Astrocyte (in vitro differentiated cells and primary cell): ENCODE measurements at regions not wholly inside any gene's neighbourhood (a gene's known extent, or its start where the extent isn't known, plus 50 kb on each side); places are given as distances from the start of the nearest gene placed in this dataset.

ENCODE experiments used
- DNase-seq: peaks from one replicate; pipeline ENCODE4 v3.0.0-alpha.2; 2010; ENCODE audit warnings: low read depth
- FAIRE-seq: peaks from 2 replicates; lab custom pipeline; 2011; peaks lifted over from hg19 to GRCh38; lab: Jason Lieb, UNC
- H2AFZ ChIP-seq: 2 replicates; pipeline ENCODE4 v1.6.0; 2012; ENCODE audit warnings: low read depth, low read length, inconsistent platforms
- H3K27ac ChIP-seq: 2 replicates; pipeline ENCODE4 v1.5.1; 2011; ENCODE audit warnings: low read depth, low read length, inconsistent platforms
- H3K27me3 ChIP-seq: 2 replicates; pipeline ENCODE4 v1.6.0; 2011; ENCODE audit warnings: low read length, inconsistent platforms; ENCODE audit not compliant: insufficient read depth
- H3K36me3 ChIP-seq: 2 replicates; pipeline ENCODE4 v1.5.1; 2011; ENCODE audit warnings: low read length, inconsistent platforms; ENCODE audit not compliant: insufficient read depth
- H3K4me1 ChIP-seq: 2 replicates; pipeline ENCODE4 v1.5.1; 2011; ENCODE audit warnings: low read length, inconsistent platforms; ENCODE audit not compliant: insufficient read depth
- H3K4me2 ChIP-seq: 2 replicates; pipeline ENCODE4 v1.6.0; 2012; ENCODE audit warnings: low read length, inconsistent platforms
- H3K4me3 ChIP-seq: 2 replicates; pipeline ENCODE4 v1.5.1; 2011; ENCODE audit warnings: low read depth, mild to moderate bottlenecking, low read length, inconsistent platforms; ENCODE audit not compliant: insufficient read depth
- H3K79me2 ChIP-seq: 2 replicates; pipeline ENCODE4 v1.6.0; 2012; ENCODE audit warnings: mild to moderate bottlenecking, low read length, inconsistent platforms; ENCODE audit not compliant: insufficient read depth
- H3K9ac ChIP-seq: 2 replicates; pipeline ENCODE4 v1.6.0; 2012; ENCODE audit warnings: mild to moderate bottlenecking, low read length, inconsistent platforms
- H3K9me3 ChIP-seq: 2 replicates; pipeline ENCODE4 v1.5.1; 2012; ENCODE audit warnings: low read depth, mild to moderate bottlenecking, low read length, inconsistent platforms; ENCODE audit not compliant: insufficient read depth
- H4K20me1 ChIP-seq: 2 replicates; pipeline ENCODE4 v1.6.0; 2012; ENCODE audit warnings: low read length, inconsistent platforms; ENCODE audit not compliant: insufficient read depth
- H3K27ac Mint-ChIP-seq: one replicate; pipeline ENCODE4 v1.8.0; 2021; ENCODE audit warnings: mild to moderate bottlenecking, mixed read lengths; ENCODE audit not compliant: unreplicated experiment
- H3K27me3 Mint-ChIP-seq: one replicate; pipeline ENCODE4 v1.8.0; 2021; ENCODE audit warnings: low read depth, mixed read lengths; ENCODE audit not compliant: unreplicated experiment
- H3K36me3 Mint-ChIP-seq: one replicate; pipeline ENCODE4 v1.8.0; 2021; ENCODE audit warnings: low read depth, mixed read lengths; ENCODE audit not compliant: unreplicated experiment
- H3K4me1 Mint-ChIP-seq: one replicate; pipeline ENCODE4 v1.8.0; 2021; ENCODE audit warnings: low read depth, mixed read lengths; ENCODE audit not compliant: unreplicated experiment
- H3K4me3 Mint-ChIP-seq: one replicate; pipeline ENCODE4 v1.8.0; 2021; ENCODE audit warnings: mild to moderate bottlenecking, moderate library complexity, mixed read lengths; ENCODE audit not compliant: unreplicated experiment
- H3K9me3 Mint-ChIP-seq: one replicate; pipeline ENCODE4 v1.8.0; 2021; ENCODE audit warnings: mild to moderate bottlenecking, mixed read lengths; ENCODE audit not compliant: unreplicated experiment
- CTCF ChIP-seq: IDR thresholded peaks from 2 replicates; pipeline ENCODE4 v1.5.1; 2011; ENCODE audit warnings: low read depth, mild to moderate bottlenecking, inconsistent platforms, low read length, moderate library complexity; ENCODE audit not compliant: insufficient read depth
- EZH2 ChIP-seq: IDR thresholded peaks from 2 replicates; pipeline ENCODE4 v1.6.1; 2012; ENCODE audit warnings: mild to moderate bottlenecking, low read length, inconsistent platforms; ENCODE audit not compliant: insufficient read depth

DNA sequence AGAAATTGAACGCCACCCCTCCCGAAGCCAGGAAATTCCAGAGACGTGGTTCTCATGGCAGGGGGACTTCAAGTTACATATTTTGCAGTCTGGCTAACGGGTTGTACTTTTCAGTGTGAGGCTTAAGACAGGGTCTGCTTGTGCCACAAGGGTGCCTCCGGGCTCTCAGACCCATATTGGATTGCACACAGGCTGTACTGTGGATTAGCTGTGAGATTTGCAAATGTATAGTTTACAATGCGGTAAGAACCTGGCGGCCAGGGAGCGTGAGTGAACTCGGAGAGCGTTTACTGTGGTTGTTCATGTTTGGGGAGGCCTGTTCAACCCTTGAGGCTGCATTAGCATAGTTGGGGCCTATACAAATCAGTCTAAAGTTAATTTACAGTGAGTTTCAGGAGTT is 143.9 kb upstream of the SIX2 start:
- H3K9me3 Mint-ChIP-seq, result peaks cover 14% of the 10 kb centered on the region
- H3K9me3 ChIP-seq, result peaks cover 7% of the 10 kb centered on the region
- DNase-seq, result no peak
- peaks cover 7% of the 10 kb centered on the region for H3K36me3 Mint-ChIP-seq
- no peak overlapping the region for H3K9ac ChIP-seq
- no peaks in the 10 kb centered on the region for H3K36me3 ChIP-seq
- no peaks in the 10 kb centered on the region for H3K79me2 ChIP-seq
- no peak overlapping the region for H3K4me3 ChIP-seq
- peaks cover 25% of the 10 kb centered on the region for H3K27me3 Mint-ChIP-seq
- H3K4me2 ChIP-seq, result no peak overlapping the region
- H3K4me1 Mint-ChIP-seq, result no peaks in the 10 kb centered on the region
- H3K4me1 ChIP-seq, result no peaks in the 10 kb centered on the region
- no peak overlapping the region for H3K4me3 Mint-ChIP-seq
- H3K27ac ChIP-seq, result no peak overlapping the region
- FAIRE-seq, result no peak
- no peaks in the 10 kb centered on the region for H4K20me1 ChIP-seq
- no peak for TF ChIP-seq EZH2
- TF ChIP-seq CTCF, result no peak
- H2AFZ ChIP-seq, result no peak overlapping the region
- H3K27me3 ChIP-seq, result peaks cover 16% of the 10 kb centered on the region
- H3K27ac Mint-ChIP-seq, result no peak overlapping the region

GRCh38 chr2:45152691-45153090 is 143.4 kb upstream of the SIX2 start:
- no peak for TF ChIP-seq CTCF
- no peak for TF ChIP-seq EZH2
- DNase-seq (no peak), FAIRE-seq (no peak)
- Histone ChIP-seq H2AFZ (no peak overlapping the region), H3K9ac (no peak overlapping the region), H3K4me2 (no peak overlapping the region), H3K36me3 (no peaks in the 10 kb centered on the region), H3K4me1 (no peaks in the 10 kb centered on the region), H3K79me2 (no peaks in the 10 kb centered on the region), H3K4me3 (no peak overlapping the region), H3K27me3 (peaks cover 13% of the 10 kb centered on the region), H3K27ac (no peak overlapping the region), H4K20me1 (no peaks in the 10 kb centered on the region), H3K9me3 (peaks cover 7% of the 10 kb centered on the region)
- Mint-ChIP-seq H3K27ac (no peak overlapping the region), H3K27me3 (peaks cover 22% of the 10 kb centered on the region), H3K9me3 (peaks cover 14% of the 10 kb centered on the region), H3K4me3 (no peak overlapping the region), H3K36me3 (peaks cover 7% of the 10 kb centered on the region), H3K4me1 (no peaks in the 10 kb centered on the region)

- Mint-ChIP-seq H3K9me3 (peaks cover 3% of the 10 kb centered on the region), H3K27ac (no peak overlapping the region), H3K4me3 (no peak overlapping the region), H3K36me3 (no peaks in the 10 kb centered on the region), H3K27me3 (peaks cover 23% of the 10 kb centered on the region), H3K4me1 (no peaks in the 10 kb centered on the region)
- H3K4me3 ChIP-seq, result no peak overlapping the region
- DNase-seq, result no peak
- FAIRE-seq, result no peak
- no peaks in the 10 kb centered on the region for H3K4me1 ChIP-seq
- no peak overlapping the region for H3K9ac ChIP-seq
- peaks cover 5% of the 10 kb centered on the region for H3K9me3 ChIP-seq
- no peak for TF ChIP-seq CTCF
- no peak for TF ChIP-seq EZH2
- H4K20me1 ChIP-seq, result no peaks in the 10 kb centered on the region
- H3K4me2 ChIP-seq, result no peak overlapping the region
- no peak overlapping the region for H2AFZ ChIP-seq
- no peaks in the 10 kb centered on the region for H3K79me2 ChIP-seq
- no peaks in the 10 kb centered on the region for H3K36me3 ChIP-seq
- H3K27ac ChIP-seq, result no peak overlapping the region
- peaks cover 23% of the 10 kb centered on the region for H3K27me3 ChIP-seq
Observed at GRCh38 chr2:45145073-45145899, 136.0 kb upstream of the SIX2 start.
